Stimulated activated CD4-positive, alpha-beta T cell treated with anti-CD3 and anti-CD28 coated beads, Interleukin-1b, Interleukin-23, amount 100 ng/mL, for 4 hours (primary cell): ENCODE measurements at regions not wholly inside any gene's neighbourhood (a gene's known extent, or its start where the extent isn't known, plus 50 kb on each side); places are given as distances from the start of the nearest gene placed in this dataset.
"Not testable (repeated sequence)": the region's sequence is repeated elsewhere in the genome, so short reads cannot be mapped to it uniquely, and the experiment has no call there.

Experiments used
- DNase-seq, 2 donors: peaks; one replicate each; pipeline ENCODE4 v3.0.0-alpha.2; 2020; ENCODE audit warnings: low read depth in 2 of 2

GRCh38 chr16:31581065-31581464 lies 53.4 kb downstream of the AHSP start:
- DNase-seq: not testable (repeated sequence)

DNA sequence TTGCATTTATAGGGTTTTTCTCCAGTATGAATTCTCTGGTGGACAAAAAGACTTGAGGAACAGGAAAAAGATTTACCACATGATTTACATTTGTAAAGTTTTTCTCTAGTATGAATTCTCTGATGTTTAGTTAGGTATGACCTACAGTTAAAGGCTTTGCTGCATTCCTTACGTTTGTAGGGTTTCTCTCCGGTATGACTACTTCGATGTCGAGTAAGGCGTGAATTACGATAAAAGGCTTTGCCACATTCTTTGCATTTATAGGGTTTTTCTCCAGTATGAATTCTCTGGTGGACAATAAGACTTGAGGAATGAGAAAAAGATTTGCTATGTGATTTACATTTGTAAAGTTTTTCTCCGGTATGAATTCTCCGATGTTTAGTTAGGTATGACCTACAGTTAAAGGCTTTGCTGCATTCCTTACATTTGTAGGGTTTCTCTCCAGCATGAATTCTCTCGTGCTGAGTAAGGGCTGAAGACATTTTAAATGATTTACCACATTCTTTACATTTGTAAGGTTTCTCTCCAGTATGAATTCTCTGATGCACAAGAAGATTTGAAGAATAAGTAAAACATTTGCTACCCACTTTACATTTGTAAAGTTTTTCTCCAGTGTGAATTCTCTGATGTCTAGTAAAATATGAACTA lies 74.2 kb downstream of the AHSP start:
- DNase-seq: not testable (repeated sequence)

GRCh38 chr16:31618130-31618529 lies 90.4 kb downstream of the AHSP start:
- no peak for DNase-seq

DNA sequence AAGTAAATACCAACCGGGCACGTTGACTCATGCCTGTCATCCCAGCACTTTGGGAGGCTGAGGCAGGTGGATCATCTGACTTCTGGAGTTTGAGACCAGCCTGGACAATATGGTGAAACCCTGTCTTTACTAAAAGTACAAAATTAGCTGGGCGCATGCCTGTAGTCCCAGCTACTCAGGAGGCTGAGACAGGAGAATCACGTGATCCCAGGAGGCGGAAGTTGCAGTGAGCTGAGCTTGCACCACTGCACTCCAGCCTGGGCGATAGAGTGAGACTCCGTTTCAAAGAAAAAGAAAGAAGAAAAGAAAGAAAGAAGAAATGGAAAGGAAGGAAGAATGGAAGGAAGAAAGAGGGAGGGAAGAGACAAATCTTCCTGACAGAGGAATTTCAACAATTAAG lies 108.7 kb downstream of the AHSP start:
- DNase-seq: no peak

- no peak for DNase-seq
Measured at GRCh38 chr16:31641279-31641678, 113.6 kb downstream of the AHSP start.

- DNase-seq: not testable (repeated sequence)
Measured at GRCh38 chr16:31655674-31656073, 128.0 kb downstream of the AHSP start.

- DNase-seq: no peak
Measured at GRCh38 chr16:31664683-31665482, 137.2 kb downstream of the AHSP start.

- no peak for DNase-seq
Measured at GRCh38 chr16:31674686-31675085, 147.0 kb downstream of the AHSP start.

DNA sequence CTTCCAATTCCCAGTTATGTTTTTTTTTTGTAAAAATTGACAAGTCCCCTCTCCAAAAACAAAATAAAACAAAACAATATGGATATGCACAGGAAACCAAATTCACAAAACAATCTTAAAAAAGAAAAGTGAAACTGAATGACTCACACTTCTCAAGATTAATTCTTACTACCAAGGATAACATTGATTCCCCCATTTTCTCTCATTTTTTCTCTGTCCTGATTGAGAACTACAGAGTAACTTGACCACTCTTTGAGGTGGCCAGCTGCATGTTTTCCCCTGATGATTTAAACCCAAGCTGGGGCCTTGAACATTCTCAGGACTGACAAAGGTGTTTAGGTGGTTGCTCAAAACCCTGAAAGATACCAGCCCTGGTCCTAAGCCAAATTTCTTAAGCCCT lies 149.0 kb downstream of the AHSP start:
- DNase-seq: no peak

DNA sequence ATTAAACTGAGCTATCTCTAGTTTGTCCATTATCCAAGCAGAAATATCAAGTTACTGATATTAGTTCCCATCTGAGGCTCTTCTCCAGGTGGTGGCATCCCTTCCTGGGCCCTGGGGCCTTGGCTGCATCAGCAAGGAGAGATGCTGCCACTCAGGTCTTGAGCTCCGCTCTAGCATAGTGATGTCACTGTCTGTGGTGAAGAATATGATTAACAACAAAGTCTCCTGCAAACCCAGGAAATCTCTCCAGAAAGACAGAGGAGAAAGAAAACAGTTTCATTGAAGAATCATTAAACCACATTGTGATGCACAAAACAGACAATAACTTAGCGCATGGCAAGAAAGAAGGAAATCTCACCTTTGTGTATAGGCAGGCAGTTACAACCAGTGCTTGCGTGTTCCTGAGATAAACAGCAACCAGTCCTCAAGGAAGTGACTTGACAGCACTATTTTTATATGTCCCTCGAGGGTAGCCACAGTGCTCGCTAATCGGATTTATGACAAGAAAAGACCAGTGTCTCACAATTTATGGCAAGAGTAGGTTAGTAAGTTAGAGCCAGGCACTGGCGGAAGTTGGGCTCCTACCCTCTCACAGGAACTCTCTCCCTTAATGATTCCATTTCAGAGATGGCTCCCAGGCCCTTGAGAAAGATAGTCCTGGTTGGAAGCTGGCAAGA lies 151.1 kb downstream of the AHSP start:
- no peak for DNase-seq

- DNase-seq: not testable (repeated sequence)
Measured at GRCh38 chr16:31689331-31689730, 161.6 kb downstream of the AHSP start.

DNA sequence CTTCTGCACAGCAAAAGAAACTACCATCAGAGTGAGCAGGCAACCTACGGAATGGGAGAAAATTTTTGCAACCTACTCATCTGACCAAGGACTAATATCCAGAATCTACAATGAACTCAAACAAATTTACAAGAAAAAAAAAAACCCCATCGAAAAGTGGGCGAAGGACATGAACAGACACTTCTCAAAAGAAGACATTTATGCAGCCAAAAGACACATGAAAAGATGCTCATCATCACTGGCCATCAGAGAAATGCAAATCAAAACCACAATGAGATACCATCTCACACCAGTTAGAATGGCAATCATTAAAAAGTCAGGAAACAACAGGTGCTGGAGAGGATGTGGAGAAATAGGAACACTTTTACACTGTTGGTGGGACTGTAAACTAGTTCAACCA lies 164.6 kb downstream of the AHSP start:
- not testable (repeated sequence) for DNase-seq

- no peak for DNase-seq
Measured at GRCh38 chr16:31693733-31694132, 166.0 kb downstream of the AHSP start.

GRCh38 chr16:31694461-31694860 lies 166.8 kb downstream of the AHSP start:
- no peak for DNase-seq

GRCh38 chr16:31695667-31696066 lies 168.0 kb downstream of the AHSP start:
- peak in 1 of 2 donors; percentile 44 for DNase-seq

GRCh38 chr16:31696968-31697743 lies 169.5 kb downstream of the AHSP start:
- no peak for DNase-seq

GRCh38 chr16:31697744-31698125 lies 170.0 kb downstream of the AHSP start:
- no peak for DNase-seq

GRCh38 chr16:31698901-31699300 lies 171.2 kb downstream of the AHSP start:
- DNase-seq: no peak

GRCh38 chr16:31699601-31700000 lies 171.9 kb downstream of the AHSP start:
- DNase-seq: no peak

GRCh38 chr16:31700200-31700529 lies 172.5 kb downstream of the AHSP start:
- no peak for DNase-seq

DNA sequence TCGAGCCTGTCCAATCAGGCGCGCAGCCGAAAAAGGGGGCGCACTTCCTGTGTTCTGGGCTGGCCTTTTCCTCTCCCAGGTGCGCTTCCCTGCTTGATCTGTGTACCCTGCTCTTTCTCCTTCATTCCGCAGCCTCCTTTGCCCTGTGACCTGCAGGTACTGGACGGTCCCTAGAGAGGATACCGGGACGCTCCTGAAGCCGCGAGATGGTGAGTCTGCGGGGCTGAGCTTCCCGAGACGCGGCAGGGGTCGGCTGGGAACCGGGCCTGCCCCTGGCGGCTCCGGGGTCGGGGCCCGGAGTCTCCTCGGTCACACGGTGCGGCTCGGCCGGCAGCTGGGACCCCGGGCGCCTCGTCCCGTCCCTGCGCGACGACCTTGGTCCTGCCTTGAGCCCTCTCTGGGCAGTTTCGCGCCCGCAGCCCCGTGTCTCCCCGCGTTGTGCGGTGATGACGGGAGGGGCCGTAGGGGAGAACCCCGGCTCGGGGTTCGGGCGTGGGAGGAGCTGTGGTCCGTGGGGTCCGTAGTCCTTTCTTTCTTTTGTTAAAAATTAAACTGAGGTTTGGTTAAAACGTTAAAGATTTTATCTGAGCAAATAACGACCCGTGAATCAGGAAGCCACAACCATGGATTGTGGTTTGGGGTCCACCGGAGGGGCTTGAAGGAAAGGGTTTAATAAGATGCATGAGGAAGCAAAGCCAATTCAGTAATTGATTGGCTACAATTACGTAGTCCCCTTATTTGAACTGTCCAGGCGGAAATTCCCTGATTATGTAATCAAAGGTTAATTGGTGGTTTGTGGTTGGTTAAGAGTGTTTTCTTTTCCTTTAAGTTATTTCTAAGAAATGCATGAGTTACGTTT lies 172.8 kb upstream of the ZNF267 start:
- peak; percentile 83 to 87 for DNase-seq
